GM11168 (cell line): ENCODE measurements at regions not wholly inside any gene's neighbourhood (a gene's known extent, or its start where the extent isn't known, plus 50 kb on each side); places are given as distances from the start of the nearest gene placed in this dataset.
"Not testable (repeated sequence)": the region's sequence is repeated elsewhere in the genome, so short reads cannot be mapped to it uniquely, and the experiment has no call there.

Source experiments
- in situ Hi-C: fragments of 300-500 bp; cut with MboI; formaldehyde crosslinking; loops from one replicate; pipeline ENCODE4 v1.12.0; 2022; ENCODE audit warnings: low sequenced_read_pairs; ENCODE audit not compliant: unreplicated experiment

GRCh38 chr4:154907345-154908045, 126.4 kb downstream of the RBM46 start:
- in situ Hi-C loops, result not testable (repeated sequence)

- in situ Hi-C loops, result no loop called here
Observed at GRCh38 chr4:154908168-154908567, 127.1 kb downstream of the RBM46 start.

- in situ Hi-C loops, result no loop called here
Observed at GRCh38 chr4:154911097-154911496, 130.0 kb downstream of the RBM46 start.

GRCh38 chr4:154911608-154912098, 130.6 kb downstream of the RBM46 start:
- in situ Hi-C loops, result no loop called here

- in situ Hi-C loops, result no loop called here
Observed at GRCh38 chr4:154916068-154916467, 135.0 kb downstream of the RBM46 start.

- in situ Hi-C loops, result no loop called here
Observed at GRCh38 chr4:154927126-154927680, 146.1 kb downstream of the RBM46 start.

- in situ Hi-C loops, result no loop called here
Observed at GRCh38 chr4:154928640-154929257, 147.7 kb downstream of the RBM46 start.

GRCh38 chr4:154936873-154937272, 155.8 kb downstream of the RBM46 start:
- in situ Hi-C loops, result no loop called here

GRCh38 chr4:154939851-154940250, 158.8 kb downstream of the RBM46 start:
- in situ Hi-C loops, result no loop called here

GRCh38 chr4:154942176-154942575, 161.1 kb downstream of the RBM46 start:
- in situ Hi-C loops, result no loop called here

GRCh38 chr4:154944996-154945395, 163.9 kb downstream of the RBM46 start:
- in situ Hi-C loops, result no loop called here

- in situ Hi-C loops, result no loop called here
Observed at GRCh38 chr4:154946113-154946512, 165.0 kb downstream of the RBM46 start.

GRCh38 chr4:154953691-154954090, 172.6 kb downstream of the RBM46 start:
- in situ Hi-C loops, result no loop called here

- in situ Hi-C loops, result no loop called here
Observed at GRCh38 chr4:154954117-154954516, 173.0 kb downstream of the RBM46 start.

- in situ Hi-C loops, result no loop called here
Observed at GRCh38 chr4:154958121-154958520, 177.0 kb downstream of the RBM46 start.

GRCh38 chr4:154958621-154959358, 177.7 kb downstream of the RBM46 start:
- in situ Hi-C loops, result no loop called here

GRCh38 chr4:154959756-154960155, 178.7 kb downstream of the RBM46 start:
- in situ Hi-C loops, result no loop called here

- in situ Hi-C loops, result no loop called here
Observed at GRCh38 chr4:154960476-154960875, 179.4 kb downstream of the RBM46 start.

- in situ Hi-C loops, result no loop called here
Observed at GRCh38 chr4:154961263-154961662, 180.2 kb downstream of the RBM46 start.

- in situ Hi-C loops, result no loop called here
Observed at GRCh38 chr4:154973244-154974035, 192.4 kb downstream of the RBM46 start.
